ENCODE measurements at regions not wholly inside any gene's neighbourhood (a gene's known extent, or its start where the extent isn't known, plus 50 kb on each side); places are given as distances from the start of the nearest gene placed in this dataset.

- no peaks in the 10 kb centered on the region for H3K27me3 Mint-ChIP-seq
- ChIA-PET POLR2A (no interaction called here), CTCF (no interaction called here)
- no peak overlapping the region for H3K27ac Mint-ChIP-seq
- H3K9me3 Mint-ChIP-seq = no peaks in the 10 kb centered on the region
- no peak for TF ChIP-seq CTCF (IDR thresholded peaks at IDR 0.05)
- ATAC-seq = no peak
- intact Hi-C loops (cut with micrococcal nuclease) = no loop called here
- H3K4me3 Mint-ChIP-seq = no peak overlapping the region
- DNase-seq = no peak
- H3K4me1 Mint-ChIP-seq (ENCODE audit: low read depth) = no peaks in the 10 kb centered on the region
- H3K36me3 Mint-ChIP-seq (ENCODE audit: low read depth) = no peaks in the 10 kb centered on the region
These were observed 78.4 kb upstream of the RGS21 start for GRCh38 chr1:192238421-192238820.

GRCh38 chr1:192243721-192244120, 73.1 kb upstream of the RGS21 start:
- no peak for ATAC-seq
- H3K9me3 Mint-ChIP-seq = peaks cover 5% of the 10 kb centered on the region
- no peak overlapping the region for H3K27ac Mint-ChIP-seq
- ChIA-PET POLR2A (no interaction called here), CTCF (no interaction called here)
- no peaks in the 10 kb centered on the region for H3K27me3 Mint-ChIP-seq
- intact Hi-C loops (cut with micrococcal nuclease) = no loop called here
- no peak overlapping the region for H3K4me3 Mint-ChIP-seq
- no peaks in the 10 kb centered on the region for H3K4me1 Mint-ChIP-seq (ENCODE audit: low read depth)
- DNase-seq = no peak
- TF ChIP-seq CTCF (IDR thresholded peaks at IDR 0.05) = no peak
- no peaks in the 10 kb centered on the region for H3K36me3 Mint-ChIP-seq (ENCODE audit: low read depth)

GRCh38 chr1:192251735-192252134, 65.1 kb upstream of the RGS21 start:
- Mint-ChIP-seq H3K4me3 (no peak overlapping the region), H3K27me3 (no peaks in the 10 kb centered on the region), H3K27ac (no peak overlapping the region), H3K36me3 (ENCODE audit: low read depth) (no peaks in the 10 kb centered on the region), H3K9me3 (peaks cover 4% of the 10 kb centered on the region), H3K4me1 (ENCODE audit: low read depth) (no peaks in the 10 kb centered on the region)
- ATAC-seq (no peak), DNase-seq (no peak)
- no peak for TF ChIP-seq CTCF (IDR thresholded peaks at IDR 0.05)
- CTCF ChIA-PET = no interaction called here
- intact Hi-C loops (cut with micrococcal nuclease) = no loop called here
- POLR2A ChIA-PET = no interaction called here

- Mint-ChIP-seq H3K27ac (no peak overlapping the region), H3K27me3 (no peaks in the 10 kb centered on the region), H3K4me1 (ENCODE audit: low read depth) (no peaks in the 10 kb centered on the region), H3K4me3 (no peak overlapping the region), H3K36me3 (ENCODE audit: low read depth) (no peaks in the 10 kb centered on the region), H3K9me3 (peaks cover 4% of the 10 kb centered on the region)
- ChIA-PET CTCF (no interaction called here), POLR2A (no interaction called here)
- ATAC-seq (no peak), DNase-seq (no peak)
- TF ChIP-seq CTCF (IDR thresholded peaks at IDR 0.05) = no peak
- intact Hi-C loops (cut with micrococcal nuclease) = no loop called here
These were observed 64.0 kb upstream of the RGS21 start for GRCh38 chr1:192252776-192253175.

GRCh38 chr1:192256674-192257334, 60.0 kb upstream of the RGS21 start:
- ATAC-seq = no peak
- no peaks in the 10 kb centered on the region for H3K27me3 Mint-ChIP-seq

More at GRCh38 chr1:192256674-192257334, 60.0 kb upstream of the RGS21 start:
- no peak for DNase-seq
- no peaks in the 10 kb centered on the region for H3K4me1 Mint-ChIP-seq (ENCODE audit: low read depth)
- H3K27ac Mint-ChIP-seq = no peak overlapping the region
- peaks cover 4% of the 10 kb centered on the region for H3K9me3 Mint-ChIP-seq
- intact Hi-C loops (cut with micrococcal nuclease) = no loop called here
- H3K4me3 Mint-ChIP-seq = no peak overlapping the region
- ChIA-PET POLR2A (interaction anchor here (0.7 kb wide), 1 partner anchor 60 kb away, joined by 3 read pairs; the partner anchor contains the start of gene RGS21), CTCF (no interaction called here)
- H3K36me3 Mint-ChIP-seq (ENCODE audit: low read depth) = no peaks in the 10 kb centered on the region
- TF ChIP-seq CTCF (IDR thresholded peaks at IDR 0.05) = no peak
